AG08395 (cell line): ENCODE measurements at regions not wholly inside any gene's neighbourhood (a gene's known extent, or its start where the extent isn't known, plus 50 kb on each side); places are given as distances from the start of the nearest gene placed in this dataset.
"Not testable (repeated sequence)": the region's sequence is repeated elsewhere in the genome, so short reads cannot be mapped to it uniquely, and the experiment has no call there.

Experiments used
- DNase-seq: peaks from one replicate; pipeline ENCODE4 v3.0.0; 2012; ENCODE audit warnings: mixed read lengths, low spot score

DNA sequence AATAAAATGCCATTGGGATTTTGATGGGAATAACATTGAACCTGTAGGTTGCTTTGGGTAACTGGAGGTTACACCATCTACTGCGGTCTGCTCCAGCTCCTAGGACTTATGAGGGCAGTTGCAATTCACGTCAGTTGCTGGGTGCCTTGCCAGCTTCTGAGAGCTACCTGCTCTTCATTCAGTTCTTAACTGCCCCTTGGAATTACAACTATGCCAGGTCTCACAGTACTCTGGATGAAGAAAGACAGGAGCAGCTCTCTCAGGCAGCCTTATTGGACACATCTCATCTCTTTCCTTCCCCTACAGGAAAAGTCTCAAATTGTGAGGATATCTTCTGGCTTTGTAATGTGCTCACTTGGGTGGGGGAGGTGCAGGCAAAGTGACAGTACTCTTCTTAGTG, 1643.3 kb downstream of the GRIK2 start:
- no peak for DNase-seq

DNA sequence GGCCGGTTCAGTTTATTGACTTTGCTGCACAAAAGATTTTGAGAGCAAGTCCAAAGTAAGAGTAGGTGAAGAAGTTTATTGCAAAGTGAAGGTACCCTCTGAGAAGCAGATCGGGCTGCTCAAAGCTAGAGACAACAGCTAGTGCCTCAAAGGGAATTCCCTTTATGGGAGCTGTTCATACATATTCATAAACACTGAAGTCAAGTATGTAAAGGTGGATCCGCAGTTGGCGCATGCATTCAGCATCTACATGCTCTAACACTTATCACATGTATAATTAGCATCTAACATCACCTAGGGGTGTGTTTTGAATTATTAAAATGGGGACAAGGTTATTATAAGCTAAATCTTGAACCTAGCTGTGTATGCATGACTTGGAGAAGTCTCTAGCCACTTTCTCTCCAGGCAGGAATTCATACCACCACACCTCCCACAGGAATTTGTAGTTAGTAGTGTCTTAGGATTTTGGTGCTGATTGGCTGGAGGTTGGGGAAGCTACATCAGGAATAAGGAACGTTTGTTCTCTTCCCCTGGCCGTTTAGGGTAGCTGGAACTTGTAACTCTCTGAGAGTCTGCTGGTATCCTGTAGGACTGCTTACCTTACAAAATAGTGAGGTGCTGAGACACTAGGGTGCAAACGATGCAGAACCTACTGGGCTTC, 1633.9 kb downstream of the GRIK2 start:
- DNase-seq = no peak

DNA sequence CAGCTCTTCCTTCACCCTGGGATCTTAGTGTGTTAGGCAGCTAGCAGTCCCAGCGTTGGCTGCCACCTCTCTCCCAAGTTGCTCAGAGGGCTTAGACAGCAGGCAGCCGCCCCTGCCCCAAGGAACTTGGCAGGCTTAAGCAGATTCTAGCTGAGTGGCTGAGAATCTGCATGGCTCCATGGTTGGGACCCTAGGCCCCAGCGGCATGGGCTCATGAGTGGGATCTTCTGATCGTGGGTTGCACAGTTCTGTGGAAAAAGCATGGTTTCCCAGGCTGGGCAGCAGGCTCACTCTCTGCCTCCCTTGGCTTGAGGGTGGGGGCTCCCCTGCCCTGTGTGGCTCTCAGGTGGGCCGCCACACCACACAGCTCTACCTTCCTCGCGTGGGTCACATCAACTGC, 1624.9 kb downstream of the GRIK2 start:
- no peak for DNase-seq

DNA sequence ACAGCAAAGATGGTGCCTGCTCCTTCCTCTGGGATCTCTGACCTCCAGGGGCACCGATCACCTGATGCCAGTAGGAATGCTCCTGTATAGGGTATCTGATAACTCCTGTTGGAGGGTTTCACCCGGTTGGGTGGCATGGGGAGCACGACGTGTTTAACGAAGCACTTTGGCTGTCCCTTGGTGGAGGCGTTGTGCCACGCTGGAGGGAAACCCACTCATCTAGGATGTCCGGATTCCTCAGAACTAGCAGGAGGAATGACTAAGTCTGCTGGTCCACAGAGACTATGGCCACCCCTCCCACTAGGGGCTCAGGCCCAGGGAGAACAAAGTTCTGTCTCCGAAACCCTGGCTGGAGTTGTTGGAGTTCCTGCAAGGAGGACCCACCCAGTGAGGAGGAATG, 1624.4 kb downstream of the GRIK2 start:
- DNase-seq = no peak

DNA sequence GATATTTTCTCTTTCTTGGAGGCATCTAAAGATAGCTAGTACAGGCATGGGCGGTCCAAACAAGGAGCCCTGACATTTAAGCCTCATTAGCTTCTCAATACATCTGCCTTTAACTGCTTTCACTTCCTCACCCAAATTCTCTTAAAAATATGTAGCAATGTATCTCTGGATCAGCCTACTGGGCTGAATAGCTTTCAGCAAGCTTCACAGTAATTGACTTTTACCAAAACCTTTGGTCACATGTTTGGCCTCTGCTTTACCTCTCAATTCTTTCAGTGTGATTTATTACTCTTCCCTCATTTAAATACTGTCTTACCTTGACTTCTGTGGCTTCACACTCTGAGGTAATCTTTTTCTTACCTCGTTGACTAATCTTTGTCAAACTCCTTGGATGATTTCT, 1618.1 kb downstream of the GRIK2 start:
- no peak for DNase-seq

DNA sequence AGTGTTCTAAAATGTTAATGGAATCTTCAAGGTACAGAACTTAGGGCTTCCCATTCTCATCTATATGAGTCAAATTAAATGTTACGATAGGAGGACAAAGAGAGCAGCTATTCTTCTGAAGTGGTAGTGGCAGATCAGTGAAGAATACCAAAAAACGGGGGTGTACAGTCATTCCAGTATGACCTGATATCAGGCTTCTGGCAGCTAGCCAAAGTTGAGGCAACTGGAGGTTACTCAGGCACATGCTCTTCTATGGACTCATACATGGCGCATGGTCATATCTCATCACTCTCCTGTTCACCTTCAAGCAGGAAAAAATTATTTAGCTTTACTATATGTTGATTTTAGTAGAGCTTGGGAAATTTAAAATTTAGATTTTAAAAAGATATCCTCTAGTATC, 1608.8 kb downstream of the GRIK2 start:
- DNase-seq = no peak

DNA sequence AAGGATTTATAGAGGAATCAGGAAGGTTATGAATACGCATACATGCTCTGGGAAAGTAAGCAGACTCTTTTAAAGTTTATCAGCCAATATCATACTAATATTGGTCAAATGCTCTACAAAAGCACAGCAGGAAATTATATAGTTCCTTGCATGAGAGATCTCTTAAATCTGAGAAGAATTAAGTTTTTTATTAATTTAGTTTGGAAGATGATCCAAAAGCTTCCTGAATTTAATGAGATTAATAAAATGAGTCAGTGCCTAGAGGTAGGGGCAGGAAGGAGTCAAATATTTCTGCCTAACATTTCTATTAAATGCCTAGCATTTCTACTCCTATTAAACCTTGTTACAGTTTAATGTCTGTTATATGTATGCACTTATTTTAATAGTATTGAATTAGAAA, 1608.2 kb downstream of the GRIK2 start:
- DNase-seq = no peak

DNA sequence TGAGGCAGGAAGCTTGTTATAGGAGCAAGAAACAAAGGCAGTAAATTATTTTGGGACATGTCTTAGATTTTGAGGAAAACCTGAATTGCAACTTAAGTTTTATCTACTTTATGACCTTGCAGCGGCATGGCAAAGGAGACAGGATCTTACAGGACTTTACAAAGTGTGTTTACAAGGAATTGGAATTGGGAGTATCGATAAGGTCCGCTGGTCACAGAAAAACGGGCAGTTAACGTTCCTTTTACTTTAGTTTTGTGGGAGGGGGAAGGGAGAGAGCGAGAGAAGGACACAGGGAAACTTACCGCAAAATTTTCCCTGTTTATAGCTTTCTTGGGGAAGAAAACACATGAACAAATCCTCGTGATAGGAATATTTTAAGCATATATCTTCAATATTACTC, 1607.2 kb downstream of the GRIK2 start:
- DNase-seq = no peak

DNA sequence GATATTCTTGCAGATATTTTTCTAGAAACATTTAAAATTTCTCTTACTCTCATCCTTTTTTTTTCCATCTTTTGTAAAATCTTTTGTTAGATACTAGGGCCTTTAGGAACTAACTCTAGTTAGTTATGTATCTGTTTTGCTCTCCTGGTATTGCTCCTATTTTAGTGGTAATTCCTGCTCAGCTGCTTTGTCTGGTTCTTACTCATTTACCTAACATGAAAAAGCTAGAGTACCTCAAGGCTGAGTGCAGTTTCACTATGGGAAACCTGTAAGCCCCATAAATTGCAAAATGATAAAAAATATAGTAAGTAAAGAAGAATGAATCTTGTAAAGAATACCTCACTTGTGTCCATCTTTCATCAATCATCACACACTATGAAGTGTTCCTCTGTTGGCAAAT, 1602.0 kb downstream of the GRIK2 start:
- DNase-seq = no peak

DNA sequence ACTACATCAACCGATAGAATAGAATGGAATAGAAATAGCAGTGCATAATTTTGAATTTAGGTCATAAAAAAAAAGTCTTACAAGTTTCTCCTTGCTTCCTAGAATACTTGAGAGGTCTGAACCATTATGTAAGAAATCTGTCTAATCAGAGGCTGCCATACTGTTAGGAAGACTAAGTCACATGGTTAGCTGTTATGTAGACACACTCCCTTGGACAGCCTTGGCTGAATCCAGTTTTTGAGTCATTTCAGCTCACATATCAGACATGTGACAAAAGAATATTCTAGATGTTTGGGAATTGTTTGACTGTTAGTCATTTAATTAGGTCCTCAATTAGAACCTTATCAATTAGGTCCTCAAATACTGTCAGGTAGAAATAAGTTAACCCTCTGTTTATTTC, 1601.4 kb downstream of the GRIK2 start:
- DNase-seq = no peak

DNA sequence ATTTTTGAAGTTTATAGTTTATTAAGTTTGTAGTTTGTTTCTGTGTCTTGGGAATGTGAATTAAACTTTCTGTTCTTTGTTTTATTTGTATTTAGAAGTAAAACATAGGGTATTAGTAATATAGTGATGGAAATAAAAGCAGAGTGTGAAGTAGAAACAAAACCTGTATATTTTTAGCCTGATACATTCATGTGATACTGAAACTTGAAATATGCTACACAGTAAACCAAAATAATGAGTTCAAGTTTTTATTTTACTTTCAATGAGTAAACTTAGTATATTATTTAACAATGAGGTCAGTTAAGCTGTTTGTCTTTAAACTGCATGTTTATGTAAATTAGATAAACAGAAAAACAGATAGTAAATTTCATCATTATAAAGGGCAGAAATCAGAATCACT, 1592.6 kb downstream of the GRIK2 start:
- no peak for DNase-seq

DNA sequence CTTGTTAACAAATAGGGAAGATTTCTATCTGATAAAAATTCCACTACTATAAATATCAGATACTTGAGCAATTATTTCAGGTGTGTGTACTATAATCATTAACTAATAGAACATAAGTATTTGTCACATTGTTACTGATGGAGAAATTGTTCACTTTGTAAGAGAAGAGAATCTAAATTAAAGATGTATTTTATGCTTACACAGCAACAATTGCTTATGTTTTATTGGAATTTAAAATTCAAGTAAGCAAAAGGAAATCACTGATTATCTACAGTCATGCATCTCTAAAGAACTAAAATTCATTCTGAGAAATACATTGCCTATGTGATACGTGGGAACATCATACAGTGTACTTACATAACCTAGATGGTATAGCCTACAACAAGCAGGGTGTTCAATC, 1590.8 kb downstream of the GRIK2 start:
- no peak for DNase-seq

DNA sequence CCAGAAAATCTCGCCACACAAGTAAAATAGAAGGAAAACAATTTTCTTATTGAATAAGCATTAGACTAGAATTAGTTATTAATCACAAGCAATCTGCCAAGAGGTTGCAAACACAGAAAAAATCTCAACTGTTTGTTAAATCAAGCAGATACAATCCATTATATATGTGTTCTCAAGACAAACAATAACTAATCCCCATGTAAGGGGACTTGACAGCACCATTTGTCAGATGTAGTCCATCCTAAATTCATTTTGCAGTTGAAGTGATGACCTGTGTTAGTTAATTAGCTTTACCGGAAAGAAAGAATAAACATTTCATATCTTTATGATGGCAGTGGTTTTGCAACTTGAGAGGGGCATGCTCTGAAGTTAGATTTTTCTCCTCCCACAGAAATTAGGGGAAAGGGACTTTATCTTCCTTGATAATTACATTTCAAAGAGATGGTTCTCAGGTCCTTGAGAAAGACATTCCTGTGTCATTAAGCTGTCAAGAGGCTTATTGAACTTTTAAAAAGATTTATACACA, 1588.0 kb downstream of the GRIK2 start:
- no peak for DNase-seq

DNA sequence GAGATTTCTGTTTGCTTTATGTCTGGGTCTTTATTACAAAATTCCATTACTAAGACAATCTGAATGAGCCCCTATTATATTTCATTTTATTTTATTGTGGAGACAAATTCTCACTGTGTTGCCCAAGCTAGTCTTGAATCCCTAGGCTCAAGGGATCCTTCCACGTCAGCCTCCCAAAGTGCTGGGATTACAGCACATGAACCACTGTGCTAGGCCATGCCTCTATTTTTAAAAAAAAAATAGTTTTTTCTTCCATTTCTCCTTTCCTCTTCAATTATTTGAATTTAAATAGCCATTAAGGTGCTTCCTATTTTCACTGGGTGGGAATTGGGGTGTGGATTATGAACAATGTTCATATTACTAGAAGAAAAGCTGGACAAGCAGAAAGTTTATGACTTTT, 1587.4 kb downstream of the GRIK2 start:
- DNase-seq = no peak

DNA sequence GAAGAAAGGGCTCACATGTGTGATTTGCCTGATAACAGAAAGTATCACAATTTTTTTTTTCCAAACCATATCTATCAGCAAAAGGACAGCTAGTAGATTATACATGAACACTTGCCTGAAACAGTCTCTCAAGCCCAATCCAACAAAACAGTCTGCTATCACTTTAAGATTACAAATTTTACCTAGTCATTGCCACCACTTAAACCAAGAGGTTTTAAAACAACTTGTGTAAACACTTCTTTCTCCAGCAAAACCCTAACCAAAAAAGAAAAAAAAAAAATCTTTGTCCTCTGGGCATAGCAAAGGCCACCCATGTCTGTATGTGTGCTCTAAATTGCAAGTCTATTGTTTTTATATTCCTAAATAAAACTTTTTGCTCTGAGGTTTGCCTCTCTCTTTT, 1568.4 kb downstream of the GRIK2 start:
- no peak for DNase-seq

DNA sequence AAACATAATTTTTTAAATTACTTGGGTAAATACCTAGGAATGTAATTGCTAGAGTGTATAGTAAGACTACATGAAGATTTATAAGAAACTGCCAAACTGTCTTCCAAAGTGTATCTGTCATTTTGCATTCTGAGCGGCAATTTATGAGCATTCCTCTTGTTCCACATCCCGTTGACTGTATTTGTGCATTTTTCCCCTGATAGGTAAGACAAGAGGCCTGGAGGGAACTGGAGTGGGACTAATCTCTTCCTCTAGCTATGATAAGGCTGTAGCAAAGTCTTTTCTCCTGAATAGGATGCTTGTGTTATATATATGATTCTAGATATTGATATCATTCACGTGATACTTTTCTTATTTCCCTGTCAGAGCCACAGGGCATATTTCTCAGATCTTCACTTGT, 1557.5 kb downstream of the GRIK2 start:
- no peak for DNase-seq

DNA sequence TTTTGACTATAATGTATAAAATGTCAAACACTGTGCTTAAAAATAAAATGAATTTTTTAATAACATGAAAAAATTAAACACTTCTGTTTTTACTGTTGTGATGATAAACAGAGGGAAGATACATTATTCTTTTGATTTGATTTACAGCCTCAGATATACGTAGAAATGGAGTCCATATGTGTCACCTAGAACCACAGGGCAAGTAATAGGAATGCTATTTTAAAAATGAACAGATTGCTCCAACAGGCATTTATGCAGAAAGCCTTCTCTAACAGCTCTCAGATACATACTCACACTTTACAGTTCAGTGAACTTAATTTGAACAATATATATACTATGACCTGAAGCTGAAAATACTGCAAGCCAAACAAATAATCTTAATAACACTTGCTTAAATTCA, 1551.0 kb downstream of the GRIK2 start:
- no peak for DNase-seq

DNA sequence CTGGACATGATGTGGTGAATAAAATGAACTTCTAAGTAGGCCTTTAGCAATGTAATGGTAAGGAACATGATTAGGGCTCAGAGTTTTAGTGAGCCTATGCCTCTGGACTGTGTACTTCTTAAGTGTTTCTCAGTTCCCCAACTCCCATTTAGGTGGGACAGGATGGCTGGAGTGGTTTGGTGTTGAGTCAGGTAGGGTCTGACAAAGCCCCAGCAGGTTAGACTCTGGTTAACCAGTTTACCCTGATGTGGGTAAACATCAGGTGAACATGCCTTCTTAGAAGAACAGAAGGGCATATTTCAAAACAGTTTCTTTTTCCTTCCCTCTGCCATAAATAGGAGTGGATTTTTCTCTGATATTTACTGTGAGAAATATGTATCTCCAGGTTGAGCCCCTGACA, 1548.7 kb downstream of the GRIK2 start:
- DNase-seq = no peak

DNA sequence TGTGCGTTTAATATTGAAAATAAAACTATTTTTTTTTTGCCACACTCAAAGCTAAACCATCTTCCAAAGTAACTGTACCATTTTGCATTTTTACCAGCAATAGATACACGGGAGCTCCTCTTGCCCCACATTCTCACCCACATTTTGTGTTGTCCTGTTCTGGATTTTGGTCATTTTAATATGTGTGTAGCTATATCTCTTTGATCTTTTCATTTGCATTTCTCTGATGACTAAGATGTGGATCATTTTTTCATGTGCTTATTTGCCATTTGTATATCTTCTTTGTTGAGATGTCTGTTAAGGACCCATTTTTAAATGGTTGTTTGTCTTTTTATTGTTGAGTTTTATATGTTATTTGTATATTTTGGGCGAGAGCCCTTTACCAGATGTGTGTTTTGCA, 1543.5 kb downstream of the GRIK2 start:
- no peak for DNase-seq

DNA sequence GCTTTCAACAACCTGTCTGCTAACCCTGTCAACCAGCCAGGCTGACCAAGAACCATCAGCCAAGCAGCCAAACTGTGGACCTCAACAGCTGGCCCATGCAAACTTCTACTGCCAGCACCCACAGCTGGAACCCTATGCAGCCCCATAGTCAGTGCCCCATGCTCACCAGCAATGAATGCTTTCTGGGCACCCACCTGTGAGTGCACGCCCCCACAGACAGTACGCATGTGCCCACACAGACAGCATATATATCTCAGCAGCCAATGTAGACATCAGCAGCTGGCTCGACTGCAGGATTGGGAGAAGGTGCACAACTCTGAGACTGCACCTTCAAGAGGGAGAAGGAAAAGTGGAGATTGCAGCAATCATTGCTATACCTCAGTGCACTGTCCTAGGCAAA, 1534.6 kb downstream of the GRIK2 start:
- DNase-seq = no peak

DNA sequence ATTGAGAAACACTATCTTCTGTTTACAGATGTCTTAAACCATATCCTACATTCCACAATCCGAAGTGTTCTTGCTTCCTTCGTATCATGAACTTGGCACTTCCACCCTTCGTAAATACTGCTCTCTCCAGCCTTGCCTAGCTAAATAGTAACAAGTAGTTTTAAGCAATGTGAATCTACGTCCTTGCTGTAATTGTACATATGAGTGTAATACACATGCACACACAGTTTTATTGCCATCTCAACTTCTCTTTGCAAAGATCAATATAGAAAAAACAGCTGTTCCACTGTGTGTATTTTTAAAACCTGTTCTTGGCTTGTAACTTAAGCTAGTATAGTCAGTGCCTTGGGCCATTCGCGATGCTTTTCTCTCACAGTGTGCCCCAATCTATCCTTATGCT, 1524.7 kb downstream of the GRIK2 start:
- DNase-seq = no peak

DNA sequence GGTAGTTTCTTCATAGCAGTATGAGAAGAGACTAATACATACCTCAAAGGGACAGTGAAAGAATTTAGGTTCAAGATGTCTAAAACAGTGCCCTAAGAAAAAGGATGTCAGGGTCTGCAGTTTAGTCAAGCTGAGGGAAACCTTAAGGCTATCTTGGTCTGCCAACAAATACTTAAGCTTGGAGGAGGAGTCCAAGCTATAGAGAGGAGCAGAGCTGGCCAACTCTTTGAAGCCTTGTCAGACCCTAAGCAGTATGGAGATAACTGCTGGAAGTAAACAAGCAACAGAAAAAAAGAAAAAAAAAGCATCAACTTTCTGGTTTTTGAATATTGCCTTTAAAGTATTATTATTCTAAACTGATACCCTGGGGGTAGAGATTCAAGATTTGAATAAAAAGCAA, 1518.1 kb downstream of the GRIK2 start:
- no peak for DNase-seq

DNA sequence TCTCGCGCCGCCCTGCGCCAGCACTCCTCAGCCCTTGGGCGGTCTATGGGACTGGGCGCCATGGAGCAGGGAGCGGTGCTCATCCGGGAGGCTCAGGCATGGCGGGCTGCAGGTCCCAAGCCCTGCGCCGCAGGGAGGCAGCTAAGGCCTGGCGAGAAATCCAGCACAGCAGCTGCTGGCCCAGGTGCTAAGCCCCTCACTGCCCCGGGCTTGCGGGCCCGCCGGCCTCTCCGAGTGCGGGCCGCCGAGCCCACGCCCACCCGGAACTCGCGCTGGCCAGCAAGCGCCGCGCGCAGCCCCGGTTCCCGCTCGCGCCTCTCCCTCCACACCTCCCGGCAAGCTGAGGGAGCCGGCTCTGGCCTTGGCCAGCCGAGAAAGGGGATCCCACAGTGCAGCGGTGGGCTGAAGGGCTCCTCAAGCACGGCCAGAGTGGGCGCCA, 1517.2 kb downstream of the GRIK2 start:
- not testable (repeated sequence) for DNase-seq

DNA sequence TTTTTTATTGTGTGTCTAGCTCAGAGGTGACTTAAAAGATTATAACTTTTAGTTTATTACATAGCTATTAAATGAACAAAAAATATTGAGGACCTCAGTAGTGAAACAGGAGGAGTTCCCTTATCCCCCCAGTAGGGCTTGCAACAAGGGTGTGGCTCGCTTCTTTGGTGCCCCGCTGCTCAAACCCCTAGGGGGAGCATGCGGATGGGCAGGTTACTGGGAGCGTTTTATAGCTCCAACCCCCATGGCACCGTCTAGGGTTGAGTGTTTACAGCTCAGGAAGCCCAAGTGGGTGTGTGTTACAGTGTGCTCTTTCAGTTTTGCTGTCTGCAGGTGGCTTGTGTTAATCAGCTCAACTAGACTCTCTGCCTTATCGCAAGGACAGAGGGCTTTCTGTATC, 1513.7 kb downstream of the GRIK2 start:
- DNase-seq = no peak

DNA sequence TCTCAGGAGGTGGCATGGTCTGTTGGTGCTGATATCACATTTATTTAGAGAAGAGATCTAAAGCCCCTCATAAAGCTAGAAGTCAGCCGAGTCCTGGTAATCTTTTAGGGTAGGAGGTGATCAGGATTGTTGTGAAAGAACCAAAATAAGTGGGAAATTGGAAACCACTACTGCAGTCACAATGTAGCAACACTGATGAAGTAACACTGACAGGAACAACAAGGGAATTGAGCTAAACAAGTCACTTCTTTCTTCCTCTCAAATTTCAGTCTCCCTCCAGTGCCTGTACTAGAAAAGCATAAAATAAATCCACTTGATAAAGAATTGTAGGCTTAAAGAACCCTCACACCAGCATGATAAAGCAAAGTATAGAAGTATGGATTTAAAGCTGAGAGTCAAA, 1509.0 kb downstream of the GRIK2 start:
- DNase-seq = no peak
